Stimulated activated CD4-positive, alpha-beta T cell treated with anti-CD3 and anti-CD28 coated beads, Interleukin-12 subunit alpha, Interleukin-12 subunit beta, amount 100 ng/mL, for 24 hours (primary cell): ENCODE measurements at regions not wholly inside any gene's neighbourhood (a gene's known extent, or its start where the extent isn't known, plus 50 kb on each side); places are given as distances from the start of the nearest gene placed in this dataset.
"Not testable (repeated sequence)": the region's sequence is repeated elsewhere in the genome, so short reads cannot be mapped to it uniquely, and the experiment has no call there.

Experiments
- DNase-seq, 2 experiments: peaks; one replicate each; pipeline ENCODE4 v3.0.0-alpha.2; 2020; ENCODE audit warnings: low read depth in 2 of 2

- no peak for DNase-seq
Observed at GRCh38 chr1:199044191-199044590, 405.4 kb downstream of the PTPRC start.

- DNase-seq = no peak
Observed at GRCh38 chr1:199046618-199047017, 407.8 kb downstream of the PTPRC start.

DNA sequence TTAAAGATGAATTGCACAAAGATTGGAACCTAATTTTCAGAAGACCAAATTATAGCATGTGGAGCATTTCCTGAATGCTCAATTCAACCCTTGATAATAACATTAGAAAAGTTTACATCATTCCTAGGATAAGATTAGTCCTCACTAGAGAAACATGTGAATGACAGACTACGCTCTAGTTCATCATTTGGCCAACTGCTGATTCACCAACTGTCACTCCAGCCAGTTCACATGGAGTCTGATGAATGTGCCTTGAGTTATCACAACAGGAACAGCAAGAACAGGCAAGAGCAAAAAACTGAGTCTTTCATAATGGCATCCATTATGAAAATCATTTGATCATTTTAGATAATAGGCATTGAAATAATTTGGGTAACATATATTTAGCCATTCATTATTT, 415.9 kb downstream of the PTPRC start:
- no peak for DNase-seq

GRCh38 chr1:199057322-199057721, 418.5 kb downstream of the PTPRC start:
- no peak for DNase-seq

DNA sequence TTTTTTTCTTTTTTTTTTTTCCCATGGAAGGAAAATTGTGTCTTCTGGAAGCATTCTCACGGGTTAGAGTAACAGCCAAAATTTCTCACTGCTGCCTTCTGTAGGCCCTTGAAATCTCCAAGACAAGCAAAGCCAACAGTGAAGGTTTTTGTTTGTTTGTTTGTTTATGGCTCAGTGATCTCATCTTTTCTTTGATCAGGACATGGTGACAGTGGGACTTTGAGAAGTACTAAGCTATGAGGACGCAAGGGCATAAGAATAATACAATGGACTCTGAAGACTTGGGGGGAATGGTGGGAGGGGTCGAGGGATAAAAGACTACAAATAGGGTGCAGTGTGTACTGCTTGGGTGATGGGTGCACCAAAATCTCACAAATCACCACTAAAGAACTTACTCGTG, 419.4 kb downstream of the PTPRC start:
- no peak for DNase-seq

- no peak for DNase-seq
Observed at GRCh38 chr1:199064971-199065370, 426.1 kb downstream of the PTPRC start.

DNA sequence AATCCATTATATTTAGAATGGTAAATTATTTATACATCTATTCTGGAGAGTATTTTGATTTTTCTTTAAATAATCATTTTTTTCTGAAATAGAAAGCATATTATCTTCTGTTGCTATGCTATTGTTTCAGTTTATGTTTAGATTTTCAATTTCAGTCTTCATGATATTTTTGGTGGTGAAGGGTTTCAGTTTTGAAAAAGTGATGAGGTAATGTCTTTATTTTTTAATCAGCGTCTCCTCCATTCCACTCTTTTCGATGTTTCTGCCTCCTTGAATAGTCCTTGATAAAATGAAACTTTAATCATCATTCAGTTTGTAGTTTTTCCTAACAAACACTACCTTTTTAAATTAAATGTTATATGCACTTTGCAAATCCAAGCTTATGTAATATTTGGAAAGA, 428.6 kb downstream of the PTPRC start:
- DNase-seq = no peak

GRCh38 chr1:199071080-199071479, 432.2 kb downstream of the PTPRC start:
- no peak for DNase-seq

- DNase-seq = no peak
Observed at GRCh38 chr1:199073166-199073565, 434.3 kb downstream of the PTPRC start.

- DNase-seq = no peak
Observed at GRCh38 chr1:199075792-199076191, 437.0 kb downstream of the PTPRC start.

DNA sequence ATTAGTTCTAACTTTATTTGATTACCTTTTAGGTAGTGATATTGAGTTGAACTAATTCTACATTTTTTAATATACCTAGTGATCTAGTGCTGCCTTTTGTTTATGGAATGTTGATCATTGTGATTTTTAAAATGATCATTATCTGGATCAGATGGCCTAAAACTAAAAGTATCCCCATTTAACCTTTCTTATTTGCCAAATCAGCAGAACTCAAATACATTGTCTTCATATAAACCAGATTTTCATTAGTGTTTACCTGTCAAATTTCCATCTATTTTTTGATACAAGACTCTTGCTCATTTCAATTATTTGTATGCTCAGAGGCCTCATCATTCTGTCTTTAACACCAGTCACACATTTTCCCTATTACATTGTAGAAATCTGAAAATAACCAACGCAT, 441.2 kb downstream of the PTPRC start:
- no peak for DNase-seq

DNA sequence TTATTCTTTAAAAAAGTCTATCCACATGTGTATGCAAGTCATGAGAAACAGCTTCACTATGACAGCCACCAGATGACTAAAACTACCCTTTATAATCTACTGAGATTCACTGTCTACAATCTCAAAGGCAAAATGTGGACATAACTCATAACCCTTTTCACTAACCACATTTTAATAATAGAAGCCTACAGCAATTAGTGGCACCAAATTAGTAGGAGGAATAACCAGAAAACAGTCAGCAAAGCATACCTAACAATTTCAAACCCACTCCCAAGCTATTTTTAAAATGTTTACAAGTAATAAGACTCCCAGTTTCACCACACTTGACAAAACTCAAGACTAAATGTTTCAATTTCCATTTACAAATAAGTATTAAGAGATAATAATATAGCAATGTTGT, 442.9 kb downstream of the PTPRC start:
- no peak for DNase-seq

DNA sequence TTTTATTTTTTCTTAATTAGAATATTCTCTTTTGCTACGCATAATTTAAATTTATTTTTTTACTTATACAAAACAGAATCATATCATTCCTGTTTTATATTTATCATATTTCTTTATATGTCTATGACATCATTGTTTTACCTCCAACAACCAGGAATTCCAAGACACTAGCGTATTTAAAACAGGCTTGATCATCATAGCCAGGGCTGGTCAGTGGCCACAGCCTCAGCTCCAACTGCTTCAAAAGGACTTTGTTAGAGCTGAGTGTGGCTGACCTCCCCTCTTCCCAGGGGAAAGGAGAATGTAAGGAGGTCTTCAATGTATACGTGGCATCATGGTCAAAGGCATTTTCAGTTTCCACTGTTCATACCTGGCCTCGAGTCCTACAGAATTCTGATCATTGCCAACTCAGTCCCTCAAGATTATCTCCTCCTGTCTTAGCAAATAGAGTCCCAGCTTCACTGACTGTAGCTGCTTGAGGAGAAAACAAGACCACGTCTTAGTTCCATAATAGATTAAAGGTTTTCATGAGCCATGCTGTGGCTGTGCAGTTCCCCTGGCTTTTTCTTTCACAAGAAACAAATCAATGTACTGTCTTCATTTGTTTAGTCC, 444.0 kb downstream of the PTPRC start:
- no peak for DNase-seq

DNA sequence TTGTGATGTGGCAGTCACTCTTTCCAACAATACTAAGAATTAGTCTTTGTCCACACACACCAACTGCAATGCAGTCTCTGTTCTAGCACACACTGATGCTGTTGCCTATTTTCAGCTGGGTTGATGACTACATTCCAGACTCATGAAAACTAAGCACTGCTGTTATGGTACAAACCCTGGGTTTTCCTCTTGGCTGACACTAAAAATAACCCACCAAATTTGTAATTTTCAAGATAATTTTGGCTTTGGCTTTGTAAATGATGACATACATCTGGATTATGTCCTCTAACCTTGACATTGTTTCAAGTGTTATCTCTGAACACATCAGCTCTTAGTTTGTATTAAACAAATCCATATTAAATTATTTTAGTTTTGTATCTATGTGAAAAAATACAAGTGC, 444.8 kb downstream of the PTPRC start:
- DNase-seq = no peak

DNA sequence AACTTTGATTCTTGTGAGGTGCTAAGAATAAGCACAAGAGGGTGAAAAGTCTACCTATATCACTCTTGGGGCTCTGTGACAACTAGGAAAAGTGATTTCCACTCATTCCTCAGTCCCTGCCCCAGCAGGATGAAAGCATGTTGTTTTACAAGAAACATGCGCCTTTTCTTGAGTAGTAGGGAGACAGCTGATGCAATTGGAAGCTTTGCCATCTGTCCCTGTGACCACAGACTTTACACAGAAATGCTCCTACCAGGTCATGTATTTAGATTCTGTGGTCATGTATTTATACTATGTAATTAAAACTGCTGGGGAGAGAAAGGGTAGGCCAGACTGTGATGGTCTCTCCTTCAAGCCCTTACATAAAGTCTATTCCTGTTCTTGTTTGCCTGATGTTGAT, 445.5 kb downstream of the PTPRC start:
- no peak for DNase-seq

- DNase-seq = no peak
Observed at GRCh38 chr1:199085903-199086302, 447.1 kb downstream of the PTPRC start.

DNA sequence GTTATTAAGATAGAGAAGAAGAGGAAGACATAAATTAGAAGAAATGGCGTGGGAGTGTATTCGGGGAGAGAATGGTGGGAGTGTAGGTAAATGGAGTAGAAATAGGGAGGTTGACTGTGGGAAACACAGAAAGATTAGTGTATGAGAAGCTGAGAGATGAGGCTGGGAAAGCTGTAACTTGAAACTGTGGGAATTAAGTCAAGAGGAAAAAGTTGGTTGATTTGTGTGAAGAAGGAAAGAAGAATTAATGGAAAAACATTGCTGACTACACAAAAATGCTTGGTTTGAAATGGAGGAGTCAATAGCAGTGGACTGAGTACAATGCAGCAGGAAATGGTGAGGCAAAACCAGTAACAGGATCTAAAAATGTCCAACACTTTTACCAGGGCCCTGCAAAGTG, 448.3 kb downstream of the PTPRC start:
- no peak for DNase-seq

- no peak for DNase-seq
Observed at GRCh38 chr1:199089393-199090122, 450.7 kb downstream of the PTPRC start.

GRCh38 chr1:199095628-199096027, 456.8 kb downstream of the PTPRC start:
- not testable (repeated sequence) for DNase-seq

DNA sequence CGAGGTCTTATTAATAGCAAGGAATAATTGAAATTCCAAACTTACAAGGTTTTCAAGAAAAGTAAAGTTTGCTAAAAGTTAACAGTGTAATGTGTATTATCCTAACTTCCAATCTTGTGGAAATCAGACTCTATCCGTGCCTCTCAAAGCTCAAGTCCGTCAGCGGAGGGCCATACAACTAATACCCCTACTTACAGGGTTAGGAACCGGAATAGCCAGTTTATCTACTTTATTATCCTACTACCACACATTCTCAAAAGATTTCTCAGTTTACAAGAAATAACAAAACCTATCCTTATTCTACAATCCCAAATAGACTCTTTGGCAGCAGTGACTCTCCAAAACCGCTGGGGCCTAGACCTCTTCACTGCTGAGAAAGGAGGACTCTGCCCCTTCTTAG, 457.8 kb downstream of the PTPRC start:
- DNase-seq = no peak

GRCh38 chr1:199098468-199098867, 459.6 kb downstream of the PTPRC start:
- no peak for DNase-seq

- no peak for DNase-seq
Observed at GRCh38 chr1:199101139-199101538, 462.3 kb downstream of the PTPRC start.

DNA sequence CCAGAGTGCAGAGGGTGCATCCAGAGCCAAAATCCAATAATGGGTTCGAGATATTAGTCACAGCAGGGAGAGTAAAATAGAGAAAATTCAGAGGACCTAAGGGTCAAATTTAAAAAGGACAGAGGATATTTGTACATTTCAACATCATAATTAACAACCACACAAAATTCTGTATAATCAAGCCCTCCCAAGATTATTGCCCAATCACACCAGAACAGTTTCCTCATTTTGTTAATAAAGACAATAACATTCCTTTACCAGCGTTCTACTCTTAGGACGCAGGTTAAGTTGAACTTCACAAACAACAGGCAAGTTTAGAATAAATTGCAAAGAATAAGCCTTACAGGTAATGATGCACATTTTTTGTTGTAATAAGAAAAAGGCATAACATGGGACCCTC, 462.8 kb downstream of the PTPRC start:
- no peak for DNase-seq

GRCh38 chr1:199102239-199102638, 463.4 kb downstream of the PTPRC start:
- no peak for DNase-seq
